ENCODE measurements at regions not wholly inside any gene's neighbourhood (a gene's known extent, or its start where the extent isn't known, plus 50 kb on each side); places are given as distances from the start of the nearest gene placed in this dataset.

- in situ Hi-C loops (cut with HindIII; ENCODE audit: low sequenced_read_pairs), result no loop called here
- no peak overlapping the region for H3K4me3 ChIP-seq (ENCODE audit: low read depth, low read length)
These were observed 69.4 kb upstream of the KCNG1 start for GRCh38 chr20:51092338-51092737.

GRCh38 chr20:51091406-51092195, 68.7 kb upstream of the KCNG1 start:
- TF ChIP-seq CTCF (IDR thresholded peaks at IDR 0.05; ENCODE audit: low read depth, low read length, missing control alignments), result no peak
- DNase-seq (ENCODE audit: low read depth), result no peak
- no peak overlapping the region for H3K4me3 ChIP-seq (ENCODE audit: low read depth, low read length)
- in situ Hi-C loops (cut with HindIII; ENCODE audit: low sequenced_read_pairs), result no loop called here

More at GRCh38 chr20:51092338-51092737, 69.4 kb upstream of the KCNG1 start:
- peak; percentile 8 for DNase-seq (ENCODE audit: low read depth)
- TF ChIP-seq CTCF (IDR thresholded peaks at IDR 0.05; ENCODE audit: low read depth, low read length, missing control alignments), result no peak

GRCh38 chr20:51089840-51090239, 66.9 kb upstream of the KCNG1 start:
- in situ Hi-C loops (cut with HindIII; ENCODE audit: low sequenced_read_pairs), result loop anchor here (5.0 kb wide), 2 partner anchors 68 to 77 kb away; partner anchors contain the start of gene KCNG1
- TF ChIP-seq CTCF (IDR thresholded peaks at IDR 0.05; ENCODE audit: low read depth, low read length, missing control alignments), result no peak

GRCh38 chr20:51089272-51089781, 66.4 kb upstream of the KCNG1 start:
- no peak overlapping the region for H3K4me3 ChIP-seq (ENCODE audit: low read depth, low read length)
- TF ChIP-seq CTCF (IDR thresholded peaks at IDR 0.05; ENCODE audit: low read depth, low read length, missing control alignments), result no peak
- in situ Hi-C loops (cut with HindIII; ENCODE audit: low sequenced_read_pairs), result loop anchor here (5.0 kb wide), 2 partner anchors 67 to 78 kb away; partner anchors contain the start of gene KCNG1
- no peak for DNase-seq (ENCODE audit: low read depth)

More at GRCh38 chr20:51089840-51090239, 66.9 kb upstream of the KCNG1 start:
- H3K4me3 ChIP-seq (ENCODE audit: low read depth, low read length), result no peak overlapping the region
- DNase-seq (ENCODE audit: low read depth), result no peak

GRCh38 chr20:51087266-51087665, 64.4 kb upstream of the KCNG1 start:
- no peak overlapping the region for H3K4me3 ChIP-seq (ENCODE audit: low read depth, low read length)
- no peak for TF ChIP-seq CTCF (IDR thresholded peaks at IDR 0.05; ENCODE audit: low read depth, low read length, missing control alignments)
- in situ Hi-C loops (cut with HindIII; ENCODE audit: low sequenced_read_pairs), result loop anchor here (5.0 kb wide), 2 partner anchors 65 to 80 kb away; partner anchors contain the start of gene KCNG1
- no peak for DNase-seq (ENCODE audit: low read depth)

- DNase-seq (ENCODE audit: low read depth), result no peak
- no peak for TF ChIP-seq CTCF (IDR thresholded peaks at IDR 0.05; ENCODE audit: low read depth, low read length, missing control alignments)
- in situ Hi-C loops (cut with HindIII; ENCODE audit: low sequenced_read_pairs), result loop anchor here (5.0 kb wide), 2 partner anchors 63 to 82 kb away; partner anchors contain the start of gene KCNG1
These were observed 62.9 kb upstream of the KCNG1 start for GRCh38 chr20:51085769-51086168.

More at GRCh38 chr20:51085769-51086168, 62.9 kb upstream of the KCNG1 start:
- no peak overlapping the region for H3K4me3 ChIP-seq (ENCODE audit: low read depth, low read length)

All from astrocyte of the cerebellum (primary cell).